Astrocyte of the hippocampus (primary cell): ENCODE measurements at regions not wholly inside any gene's neighbourhood (a gene's known extent, or its start where the extent isn't known, plus 50 kb on each side); places are given as distances from the start of the nearest gene placed in this dataset.
"Not testable (repeated sequence)": the region's sequence is repeated elsewhere in the genome, so short reads cannot be mapped to it uniquely, and the experiment has no call there.

Experiments
- DNase-seq: peaks from one replicate; pipeline ENCODE4 v3.0.0; 2011; ENCODE audit warnings: low read depth, low spot score

DNA sequence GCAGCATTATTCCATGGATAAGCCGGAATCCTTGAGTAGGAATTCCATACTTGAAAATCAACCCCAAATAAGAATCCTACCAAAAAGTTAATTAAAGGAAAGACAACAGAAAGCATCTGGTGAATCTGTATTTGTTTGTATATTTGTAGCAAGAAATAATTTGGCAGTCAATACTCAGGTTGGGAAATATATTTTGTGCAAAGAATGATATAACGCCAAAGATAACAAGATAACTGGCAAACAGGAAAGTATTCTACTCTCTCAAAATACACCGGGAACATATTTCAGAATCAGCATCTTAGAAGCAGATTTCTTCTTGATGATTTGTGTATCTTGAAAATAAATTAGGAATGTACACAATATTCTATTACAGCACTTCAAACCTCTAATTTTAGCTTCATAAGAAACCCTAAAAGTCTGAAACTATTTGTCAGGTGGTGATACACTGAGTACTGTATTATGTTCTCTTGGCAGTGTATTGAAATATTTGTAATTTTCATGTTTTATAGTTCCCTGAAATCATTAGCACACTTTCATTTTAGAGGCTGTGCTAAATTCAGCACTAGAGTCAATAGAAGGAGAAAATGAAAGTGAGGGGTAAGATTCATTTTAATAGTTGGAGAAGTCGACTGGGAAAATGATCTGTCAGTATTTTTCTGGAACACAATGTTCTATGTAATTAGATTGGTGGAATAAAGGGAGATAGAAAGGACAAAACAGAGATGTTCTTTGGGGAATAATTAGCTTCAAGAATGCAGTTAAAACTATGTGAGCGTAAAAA is 879.7 kb upstream of the GJE1 start:
- DNase-seq: no peak

DNA sequence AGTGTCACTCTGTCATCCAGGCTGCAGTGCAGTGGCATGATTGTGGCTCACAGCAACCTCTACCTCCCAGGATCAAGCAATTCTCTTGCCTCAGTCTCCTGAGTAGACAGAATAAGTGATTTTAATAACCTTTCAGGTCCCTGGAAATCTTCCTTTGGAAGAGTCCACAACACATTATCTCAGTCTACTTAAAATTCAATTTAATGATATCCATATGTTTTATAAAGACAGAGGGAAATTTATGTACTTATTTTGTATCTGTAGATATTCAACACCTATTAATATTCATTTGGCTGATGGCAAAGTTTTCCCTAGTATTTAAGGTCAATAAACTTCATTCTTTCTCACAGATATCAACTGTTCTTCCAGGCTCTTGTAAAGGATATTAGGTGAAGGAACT is 881.4 kb upstream of the GJE1 start:
- DNase-seq: no peak

DNA sequence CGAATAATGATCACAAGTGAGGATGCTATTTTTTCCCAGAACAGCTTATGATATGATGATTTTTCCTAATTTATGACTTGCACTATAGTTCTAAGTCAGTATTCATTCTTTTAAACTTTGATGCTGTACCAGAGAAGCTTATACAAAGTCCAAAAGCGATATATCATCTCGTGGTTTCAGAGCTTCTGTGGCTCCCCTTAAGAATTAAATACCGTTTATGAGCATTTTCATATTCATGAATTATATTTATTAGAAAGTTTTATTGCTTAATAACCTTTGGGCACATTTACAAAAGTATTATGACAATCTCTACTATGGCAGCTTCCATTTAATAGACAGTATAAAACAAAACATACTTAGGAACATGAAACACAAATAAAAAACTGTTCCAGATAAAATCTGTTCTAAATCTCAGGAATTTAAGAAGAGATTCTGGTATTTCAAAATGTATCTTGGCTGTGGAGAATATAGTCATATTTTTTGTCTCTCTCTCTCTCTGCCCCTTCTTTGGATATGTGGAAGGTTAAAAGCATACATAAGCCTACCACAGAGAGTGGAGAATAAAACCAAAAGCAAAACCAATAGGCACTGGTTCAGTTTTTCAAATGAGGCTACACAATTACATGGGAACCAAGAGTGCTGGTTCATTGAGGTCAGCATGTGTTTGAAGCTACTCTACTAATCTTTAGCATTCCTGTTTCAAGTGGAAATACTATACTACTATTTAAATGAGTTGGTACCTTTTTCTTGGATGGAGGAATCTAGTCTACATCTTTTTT is 884.5 kb upstream of the GJE1 start:
- no peak for DNase-seq

DNA sequence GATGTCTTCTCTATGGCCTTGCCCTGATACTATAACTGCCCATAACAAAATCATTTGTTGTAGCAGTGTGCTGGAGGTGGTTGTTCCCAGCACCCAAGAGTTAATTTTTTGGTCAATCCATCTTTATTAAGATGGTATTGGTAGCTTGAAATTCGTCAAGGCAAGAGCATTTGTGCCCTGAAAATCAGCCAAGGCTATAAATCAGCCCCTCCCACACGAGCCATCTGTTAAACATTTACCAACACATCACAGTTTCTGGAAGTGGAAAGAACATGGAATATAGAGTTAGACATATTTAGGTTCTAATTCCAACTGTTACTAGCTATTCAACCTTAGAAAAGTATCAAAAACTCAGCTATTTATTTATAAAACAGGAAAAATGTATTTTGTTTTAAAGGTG is 888.4 kb upstream of the GJE1 start:
- DNase-seq: no peak

DNA sequence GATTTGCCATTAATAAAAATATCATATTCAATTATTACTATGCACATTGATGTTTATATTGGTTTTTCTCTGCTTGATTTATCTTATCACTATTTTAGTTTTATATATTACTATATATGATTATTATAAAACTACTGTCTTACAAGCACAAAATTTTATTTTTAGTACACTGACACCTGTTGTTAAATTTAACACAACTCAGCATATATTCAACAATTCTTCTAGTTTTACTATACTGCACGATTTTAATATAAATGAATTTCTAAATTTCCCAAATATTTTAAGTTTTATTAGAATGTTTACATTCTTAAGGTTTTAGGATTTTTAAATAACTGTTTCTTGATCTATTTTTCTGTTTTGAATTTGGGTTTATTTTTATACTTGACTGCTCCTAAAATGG is 889.8 kb upstream of the GJE1 start:
- no peak for DNase-seq

DNA sequence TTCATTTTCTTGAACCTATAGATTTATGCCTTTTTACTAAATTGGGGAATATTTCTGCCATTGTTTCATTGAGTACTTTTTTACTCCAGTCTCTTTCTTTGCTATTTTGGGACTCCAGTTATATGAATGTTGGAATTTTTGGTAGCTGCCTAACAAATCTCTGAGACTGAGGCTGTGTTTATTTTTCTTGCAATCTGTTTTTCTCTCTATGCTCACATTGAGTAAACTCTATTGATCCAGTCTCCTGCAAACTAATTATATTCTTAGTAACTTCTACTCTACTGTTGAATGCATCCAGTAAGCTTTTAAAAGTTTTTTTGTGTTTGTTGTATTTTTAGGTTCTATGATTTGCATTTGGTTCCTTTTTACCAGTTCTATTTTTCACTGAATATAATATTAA is 903.4 kb upstream of the GJE1 start:
- no peak for DNase-seq

DNA sequence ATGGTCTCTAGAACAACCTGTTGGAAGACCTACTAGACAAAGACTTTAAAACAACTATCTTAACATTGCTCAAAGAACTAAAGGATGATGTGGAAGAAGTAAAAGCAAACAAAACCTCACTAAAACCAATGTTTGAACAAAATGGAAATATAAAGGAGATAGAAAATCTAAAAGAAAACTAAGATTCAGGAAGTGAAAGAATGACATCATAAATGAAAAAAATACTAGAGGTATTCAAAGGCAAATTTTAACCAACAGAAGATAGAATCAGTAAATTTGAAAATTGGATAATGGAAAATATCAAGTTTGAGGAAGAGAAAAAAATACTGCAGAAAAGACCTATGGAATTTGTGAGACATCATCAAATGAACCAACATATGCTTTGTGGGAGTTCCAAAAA is 914.1 kb upstream of the GJE1 start:
- no peak for DNase-seq

DNA sequence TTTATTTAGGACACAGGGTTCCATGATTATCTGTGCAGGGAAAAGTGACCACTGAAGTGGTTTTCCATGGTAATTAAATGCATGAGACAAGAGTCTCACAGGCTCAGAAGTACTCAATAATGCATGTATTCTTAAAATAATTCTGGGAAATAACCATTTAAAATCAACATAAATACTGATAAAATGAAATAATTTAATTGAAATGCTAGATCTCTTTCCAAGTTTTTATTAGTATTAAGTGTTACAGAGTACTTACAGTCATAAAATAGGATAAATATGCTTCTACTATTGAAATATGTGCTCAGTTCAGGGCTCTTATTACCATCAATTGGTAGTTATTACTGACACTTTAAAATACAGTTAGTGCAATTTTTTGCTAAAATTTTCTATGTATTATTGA is 916.0 kb upstream of the GJE1 start:
- no peak for DNase-seq

DNA sequence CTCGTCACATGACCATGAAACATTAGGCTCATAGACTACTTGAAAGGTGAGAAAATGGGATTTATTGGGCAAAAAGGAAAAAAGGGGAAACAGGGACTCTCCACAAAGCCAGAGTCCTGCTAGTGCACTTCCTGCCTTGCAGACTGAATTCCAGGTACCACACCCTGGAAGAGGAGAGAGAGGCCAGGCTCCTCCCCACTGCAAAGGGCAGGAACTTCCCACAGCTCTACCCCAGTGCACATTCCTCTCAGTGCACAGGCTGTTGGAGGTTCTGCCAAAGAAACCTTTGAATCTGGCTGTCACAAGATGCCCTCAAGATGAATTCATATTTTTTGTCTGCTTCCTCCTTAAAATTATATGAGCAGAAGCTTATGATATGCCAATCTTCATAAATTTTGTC is 920.4 kb upstream of the GJE1 start:
- DNase-seq: no peak

DNA sequence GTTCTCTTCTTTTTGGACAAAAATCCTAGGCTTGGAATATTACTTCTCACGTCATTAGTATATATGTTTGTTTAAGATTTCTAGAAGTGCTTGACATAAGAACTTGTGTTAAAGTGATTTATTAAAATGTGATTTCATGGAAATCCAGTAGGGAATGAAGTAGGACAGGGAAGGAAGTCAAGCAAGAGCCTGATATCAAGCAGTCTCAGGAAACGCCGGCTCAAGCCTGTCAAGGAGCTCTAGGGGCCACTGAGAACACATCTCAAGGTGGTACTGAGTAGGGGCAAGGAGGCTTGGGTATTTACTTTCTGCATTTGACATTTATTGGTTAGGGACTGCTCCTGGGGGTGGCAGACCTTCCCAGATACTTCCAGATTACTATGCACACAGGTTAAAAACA is 920.9 kb upstream of the GJE1 start:
- no peak for DNase-seq

DNA sequence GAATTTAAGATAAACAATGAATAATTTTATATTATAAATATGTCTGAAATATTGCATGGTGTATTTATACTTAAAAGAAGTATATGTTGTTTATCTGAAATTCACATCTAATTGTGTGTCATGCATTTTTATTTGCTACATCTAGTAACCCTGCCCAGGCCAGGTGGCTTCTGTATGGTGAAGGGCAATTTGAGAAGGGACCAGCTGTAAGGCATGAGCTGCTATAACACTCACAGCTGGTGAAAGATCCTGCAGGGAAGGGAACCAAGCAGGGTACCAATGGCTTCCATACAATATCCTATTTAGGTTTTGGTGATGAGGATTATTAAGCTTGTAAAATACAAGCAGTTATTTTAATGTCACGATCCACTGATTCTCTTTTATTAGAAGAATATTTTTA is 921.8 kb upstream of the GJE1 start:
- DNase-seq: no peak

DNA sequence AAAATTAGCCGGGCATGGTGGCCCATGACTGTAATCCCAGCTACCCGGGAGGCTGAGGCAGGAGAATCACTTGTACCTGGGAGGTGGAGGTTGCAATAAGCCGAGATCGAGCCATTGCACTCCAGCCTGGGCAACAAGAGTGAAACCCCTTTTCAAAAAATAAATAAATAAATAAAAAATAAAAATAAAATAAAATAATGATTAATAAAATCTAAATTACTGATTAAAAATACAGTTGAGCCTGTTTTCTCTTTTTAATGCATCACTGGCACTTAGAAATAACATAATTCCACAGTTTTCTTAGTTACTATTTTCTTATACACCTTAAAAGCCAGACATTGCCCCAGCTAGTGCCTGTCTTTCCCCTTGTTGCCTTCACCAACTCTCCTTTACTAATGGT is 922.8 kb upstream of the GJE1 start:
- DNase-seq: no peak

DNA sequence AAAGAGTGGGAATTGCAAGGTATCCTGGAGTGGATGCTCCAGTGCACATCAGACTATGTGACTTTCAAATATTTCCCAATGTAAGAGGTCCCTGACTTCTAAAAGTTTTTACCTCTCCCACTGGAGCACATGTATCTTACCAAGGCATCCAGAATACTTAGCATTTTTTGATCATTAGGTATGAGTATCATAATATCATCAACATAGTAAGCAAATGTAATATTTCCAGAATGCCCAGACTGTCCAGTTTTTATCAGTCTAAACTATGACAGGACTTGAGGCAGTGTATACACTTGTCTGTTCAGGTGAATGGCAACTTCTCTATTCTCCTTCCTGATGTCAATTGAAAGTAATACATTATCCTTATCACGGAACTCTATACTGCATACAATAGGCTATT is 924.6 kb upstream of the GJE1 start:
- DNase-seq: no peak

DNA sequence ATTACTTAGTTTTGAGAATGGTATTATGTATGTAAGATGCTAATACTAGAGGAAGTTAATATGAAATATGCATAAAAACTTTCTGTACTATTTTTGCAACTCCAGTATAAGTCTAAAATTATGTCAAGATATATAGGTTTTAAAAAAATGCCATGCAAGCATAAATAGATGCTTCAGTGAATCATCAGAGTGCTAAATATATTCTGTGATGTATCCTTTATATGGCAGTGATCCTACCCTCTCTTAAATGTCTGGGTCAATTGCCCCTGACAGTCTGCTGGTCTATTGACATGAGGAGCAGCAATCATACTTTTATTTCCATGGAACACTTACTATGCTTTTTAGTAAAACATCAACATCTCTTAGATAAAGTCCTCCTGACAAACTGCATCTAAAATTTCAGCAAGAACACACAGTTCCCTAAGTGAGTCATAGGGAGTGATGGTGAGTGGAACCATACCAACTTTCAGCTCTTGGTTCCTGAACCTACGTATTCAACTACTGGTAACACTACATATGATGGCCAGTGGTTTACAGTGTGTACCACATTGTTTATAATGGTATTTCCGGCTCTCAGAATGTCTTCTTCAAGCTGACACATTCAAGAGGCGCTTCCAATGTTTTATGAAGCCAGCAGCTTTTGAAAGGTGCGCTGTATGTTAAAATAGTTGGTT is 928.7 kb upstream of the GJE1 start:
- peak; percentile 5 for DNase-seq

DNA sequence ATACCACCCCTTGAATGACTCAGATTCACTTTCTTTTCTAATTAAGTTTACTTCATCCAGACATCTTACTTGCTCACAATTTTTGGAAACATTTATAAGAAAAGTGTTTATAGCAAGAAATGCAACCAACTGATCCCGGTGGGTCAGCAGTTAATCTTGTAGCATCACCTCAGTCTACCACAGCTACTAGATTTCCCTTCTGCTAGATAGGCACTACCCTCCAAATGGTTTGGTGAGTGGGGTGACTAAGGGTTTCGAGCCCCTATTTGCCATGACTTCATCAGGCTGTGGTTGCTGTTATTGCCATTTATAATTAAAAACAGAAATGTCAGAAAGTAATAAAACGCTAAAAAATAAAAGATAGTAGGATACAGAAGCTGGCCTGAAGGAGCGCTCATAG is 930.1 kb upstream of the GJE1 start:
- no peak for DNase-seq

DNA sequence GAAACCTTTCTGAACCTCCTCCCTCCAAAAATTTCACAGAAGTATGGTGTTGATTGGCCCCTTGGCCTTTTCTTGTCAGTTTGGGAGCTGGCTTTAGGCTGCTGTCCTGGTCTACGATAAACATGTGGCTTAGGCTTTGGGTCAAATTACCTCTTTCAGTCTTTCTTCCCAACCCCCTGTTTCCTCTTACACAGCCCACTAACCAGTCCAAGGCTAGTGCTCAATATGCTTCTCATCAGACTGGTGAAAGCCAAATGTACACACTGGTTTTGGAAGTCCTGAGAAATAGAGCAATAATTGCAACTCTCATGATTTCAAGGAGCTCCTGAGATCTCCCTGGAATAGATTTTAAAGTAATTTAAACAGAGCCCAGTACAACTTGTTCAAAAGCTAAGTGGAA is 933.7 kb upstream of the GJE1 start:
- DNase-seq: no peak

DNA sequence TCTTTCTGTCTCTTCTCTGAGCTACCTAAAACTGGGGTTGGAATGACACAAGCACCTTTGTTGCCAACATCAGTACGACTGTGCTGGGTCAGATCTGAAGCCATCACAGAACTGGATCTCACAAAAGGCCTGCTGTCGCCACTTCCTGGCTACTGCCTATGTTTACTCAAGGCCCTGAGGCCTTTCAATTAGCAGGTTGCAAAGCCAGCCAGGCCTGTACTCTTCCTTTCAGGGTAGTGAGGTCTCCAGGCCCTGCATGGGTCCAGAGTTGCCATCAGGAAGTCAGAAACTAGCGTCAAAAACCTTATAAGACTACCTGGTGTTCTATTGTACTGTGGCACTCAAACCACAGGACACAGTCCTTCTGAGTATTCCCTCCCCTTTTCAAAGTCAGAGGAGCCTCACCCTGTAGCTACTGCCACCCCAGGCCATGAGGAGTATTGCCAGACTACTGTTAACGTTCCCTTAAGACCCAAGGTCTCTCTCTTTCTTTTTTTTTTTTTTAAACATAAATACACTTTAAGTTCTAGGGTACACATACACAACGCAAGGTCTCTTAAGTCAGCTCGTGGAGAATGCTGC is 937.4 kb upstream of the GJE1 start:
- no peak for DNase-seq

DNA sequence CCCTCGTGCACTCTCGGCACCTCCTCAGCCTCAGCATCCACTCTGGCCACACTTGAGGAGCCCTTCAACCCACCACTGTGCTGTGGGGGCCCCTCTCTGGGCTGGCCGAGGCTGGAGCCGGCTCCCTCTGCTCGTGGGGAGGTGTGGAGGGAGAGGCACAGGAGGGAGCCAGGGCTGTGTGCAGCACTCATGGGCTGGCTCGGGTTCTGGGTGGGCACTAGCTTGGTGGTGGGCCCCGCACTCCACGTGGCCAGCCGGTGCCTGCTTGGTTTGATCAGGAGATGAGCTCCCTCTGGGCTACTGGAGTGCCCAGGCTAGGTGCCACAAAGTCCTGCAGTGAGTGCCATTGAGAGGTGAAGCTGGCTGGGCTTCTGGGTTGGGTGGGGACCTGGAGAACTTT is 949.4 kb upstream of the GJE1 start:
- no peak for DNase-seq

DNA sequence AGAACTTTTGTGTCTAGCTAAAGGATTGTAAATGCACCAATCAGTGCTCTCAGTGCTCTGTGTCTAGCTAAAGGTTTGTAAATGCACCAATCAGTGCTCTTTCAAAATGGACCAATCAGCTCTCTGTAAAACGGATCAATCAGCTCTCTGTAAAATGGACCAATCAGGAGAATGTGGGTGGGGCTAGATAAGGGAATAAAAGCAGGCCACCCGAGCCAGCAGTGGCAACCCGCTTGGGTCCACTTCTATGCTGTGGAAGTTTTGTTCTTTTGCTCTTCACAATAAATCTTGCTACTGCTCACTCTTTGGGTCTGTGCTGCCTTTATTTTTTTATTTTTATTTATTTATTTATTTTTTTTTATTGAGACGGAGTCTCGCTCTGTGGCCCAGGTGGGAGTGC is 957.3 kb upstream of the GJE1 start:
- not testable (repeated sequence) for DNase-seq

DNA sequence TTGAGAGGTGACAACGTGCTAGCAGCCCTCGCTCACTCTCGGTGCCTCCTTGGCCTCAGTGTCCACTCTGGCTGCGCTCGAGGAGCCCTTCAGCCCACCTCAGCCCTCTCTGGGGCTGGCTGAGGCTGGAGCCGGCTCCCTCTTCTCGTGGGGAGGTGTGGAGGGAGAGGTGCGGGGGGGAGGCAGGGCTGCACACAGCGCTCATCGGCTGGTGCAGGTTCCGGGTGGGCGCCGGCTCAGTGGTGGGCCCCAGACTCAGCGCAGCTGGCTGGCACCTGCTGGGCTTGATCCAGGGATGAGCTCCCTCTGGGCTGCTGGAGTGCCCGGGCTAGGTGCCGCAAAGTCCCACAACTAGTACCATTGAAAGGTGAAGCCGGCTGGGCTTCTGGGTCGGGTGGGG is 957.8 kb upstream of the GJE1 start:
- DNase-seq: no peak

DNA sequence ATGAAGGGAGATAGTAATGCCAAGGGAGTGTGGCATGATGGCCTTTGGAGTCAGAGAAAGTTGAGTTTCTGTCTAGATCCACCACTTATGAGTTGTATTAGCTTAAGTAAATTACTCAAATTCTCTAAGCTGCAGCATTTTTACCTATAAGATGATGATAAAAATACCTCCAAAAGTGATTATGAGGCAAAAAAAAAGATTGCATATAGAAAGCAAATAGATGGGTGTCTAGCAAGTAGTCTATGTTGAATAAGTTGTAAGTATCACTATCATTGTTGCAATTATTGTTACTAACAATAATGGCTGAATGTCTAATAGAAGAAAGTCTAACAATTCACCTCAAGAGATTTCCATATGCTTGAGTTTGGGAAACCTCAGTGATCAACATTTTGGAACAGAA is 959.2 kb upstream of the GJE1 start:
- no peak for DNase-seq

DNA sequence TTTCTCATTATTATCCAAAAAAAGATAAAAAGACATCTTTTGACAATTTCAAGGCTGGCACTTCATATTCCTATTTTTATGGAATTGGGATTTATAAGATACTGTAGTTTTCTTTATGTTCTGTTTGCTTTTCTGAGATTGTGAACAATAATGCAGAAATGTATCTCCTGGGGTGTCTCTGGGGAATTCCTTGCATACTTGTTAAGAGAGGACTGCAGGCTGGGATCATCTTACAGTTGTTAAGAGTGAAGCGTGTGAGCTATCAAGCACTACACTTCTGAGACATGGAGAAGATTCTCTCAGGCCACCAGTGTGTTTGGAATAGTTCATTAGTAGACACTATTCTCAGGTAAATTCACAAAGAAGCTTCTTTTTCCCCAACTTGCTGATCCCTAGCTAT is 963.3 kb upstream of the GJE1 start:
- DNase-seq: peak; percentile 55

DNA sequence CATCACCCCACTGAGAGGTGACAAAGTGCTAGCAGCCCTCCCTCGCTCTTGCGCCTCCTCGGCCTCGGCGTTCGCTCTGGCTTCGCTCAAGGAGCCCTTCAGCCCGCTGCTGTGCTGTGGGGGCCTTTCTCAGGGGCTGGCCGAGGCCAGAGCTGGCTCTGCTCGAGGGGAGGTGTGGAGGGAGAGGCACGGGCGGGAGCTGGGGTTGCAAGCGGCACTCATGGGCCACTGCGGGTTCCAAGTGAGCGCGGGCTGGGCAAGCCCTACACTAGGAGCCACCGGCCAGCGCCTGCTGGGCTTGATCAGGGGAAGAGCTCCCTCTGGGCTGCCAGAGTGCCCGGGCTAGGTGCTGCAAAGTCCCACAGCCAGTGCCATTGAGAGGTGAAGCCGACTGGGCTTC is 964.8 kb upstream of the GJE1 start:
- DNase-seq: no peak
